GM19468 (cell line): ENCODE measurements at regions not wholly inside any gene's neighbourhood (a gene's known extent, or its start where the extent isn't known, plus 50 kb on each side); places are given as distances from the start of the nearest gene placed in this dataset.
"Not testable (repeated sequence)": the region's sequence is repeated elsewhere in the genome, so short reads cannot be mapped to it uniquely, and the experiment has no call there.

Experiments
- ATAC-seq: cut with Tn5 transposase; IDR thresholded peaks from one replicate; pipeline ENCODE4 v1.9.1; 2021; ENCODE audit warnings: mild to moderate bottlenecking, moderate library complexity, moderate number of reproducible peaks; ENCODE audit not compliant: unreplicated experiment; ENCODE audit errors: extremely low read depth

DNA sequence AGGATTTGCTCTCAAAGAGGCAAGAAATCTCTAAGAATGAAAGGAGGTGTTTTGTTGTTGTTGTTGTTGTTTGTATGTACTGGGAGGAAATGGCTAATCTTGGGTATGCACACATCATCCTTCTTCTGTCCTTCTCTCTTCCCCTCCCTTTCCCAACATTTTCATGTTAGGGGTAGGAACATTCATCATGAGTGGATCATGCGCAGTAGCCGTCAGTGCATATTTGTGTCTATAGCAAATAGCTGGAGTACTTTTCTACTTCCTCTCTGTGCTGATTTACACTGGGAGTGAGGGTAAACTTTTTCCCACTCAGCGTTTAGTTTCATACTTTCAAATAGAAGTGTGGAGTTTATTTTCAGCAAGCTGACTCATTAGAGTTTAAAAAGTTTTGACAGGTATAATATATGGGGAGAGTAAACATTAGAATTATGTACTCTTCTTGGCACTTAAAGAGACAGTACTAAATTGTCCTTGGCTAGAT is 80.5 kb upstream of the PRKG1 start:
- ATAC-seq: no peak

- no peak for ATAC-seq
Measured at GRCh38 chr10:50997461-50997860, 76.8 kb upstream of the PRKG1 start.

DNA sequence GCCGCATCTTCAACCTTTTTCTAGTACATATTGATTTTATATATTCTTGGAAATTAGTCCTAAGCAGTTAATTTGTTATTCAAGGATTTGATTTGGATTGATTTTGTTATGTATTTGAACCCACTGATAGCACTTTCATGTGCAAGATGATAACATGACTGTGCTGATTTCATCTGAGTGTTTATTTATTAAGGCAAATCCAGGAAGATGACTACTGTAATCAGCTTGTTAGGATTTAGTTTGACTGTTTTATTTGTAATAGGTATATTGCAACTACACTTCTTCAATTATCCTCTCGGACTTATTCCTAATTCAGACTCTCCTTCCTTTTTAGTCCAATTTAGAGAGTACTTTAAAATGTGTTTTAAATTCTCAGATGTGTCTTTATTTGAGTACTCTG is 75.1 kb upstream of the PRKG1 start:
- ATAC-seq: no peak

DNA sequence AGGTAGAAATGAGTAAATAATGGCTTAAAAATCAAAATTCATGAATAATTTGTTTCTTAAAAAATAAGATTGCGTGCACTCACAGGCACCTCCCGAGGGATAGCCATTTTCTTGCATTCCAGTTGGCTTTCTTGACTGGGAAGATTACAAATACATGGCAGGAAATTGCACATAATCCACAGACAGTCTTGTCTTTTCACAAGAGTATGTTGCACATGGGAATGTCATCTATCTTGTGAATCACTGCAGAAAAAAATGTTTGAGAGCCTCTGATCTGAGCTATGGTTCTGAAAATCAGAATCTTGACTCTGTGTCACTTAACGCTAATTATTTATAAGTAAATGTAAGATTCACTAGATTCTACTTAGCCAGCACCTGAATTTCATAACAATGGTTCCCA is 74.1 kb upstream of the PRKG1 start:
- no peak for ATAC-seq

- ATAC-seq: no peak
Measured at GRCh38 chr10:51000976-51001375, 73.3 kb upstream of the PRKG1 start.

DNA sequence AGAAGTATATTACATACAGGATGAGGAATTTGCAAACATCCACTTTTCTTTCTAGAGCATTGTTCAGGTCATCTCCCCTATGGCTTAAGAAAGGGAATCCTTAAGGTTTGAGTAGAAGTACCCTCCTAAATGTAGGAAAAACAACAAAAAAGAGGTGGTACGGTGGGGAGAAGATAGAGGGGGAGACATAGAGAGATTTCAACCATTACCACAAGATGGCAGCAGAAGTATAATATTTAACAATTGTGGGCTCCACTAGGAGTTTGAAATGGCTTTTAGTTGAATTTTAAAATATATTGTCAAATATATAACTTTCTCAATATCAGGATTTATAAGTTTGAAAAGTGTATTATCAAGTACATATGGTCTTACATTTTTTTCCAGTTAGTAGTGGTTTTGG is 72.7 kb upstream of the PRKG1 start:
- ATAC-seq: no peak

GRCh38 chr10:51002469-51002868 is 71.8 kb upstream of the PRKG1 start:
- ATAC-seq: no peak

DNA sequence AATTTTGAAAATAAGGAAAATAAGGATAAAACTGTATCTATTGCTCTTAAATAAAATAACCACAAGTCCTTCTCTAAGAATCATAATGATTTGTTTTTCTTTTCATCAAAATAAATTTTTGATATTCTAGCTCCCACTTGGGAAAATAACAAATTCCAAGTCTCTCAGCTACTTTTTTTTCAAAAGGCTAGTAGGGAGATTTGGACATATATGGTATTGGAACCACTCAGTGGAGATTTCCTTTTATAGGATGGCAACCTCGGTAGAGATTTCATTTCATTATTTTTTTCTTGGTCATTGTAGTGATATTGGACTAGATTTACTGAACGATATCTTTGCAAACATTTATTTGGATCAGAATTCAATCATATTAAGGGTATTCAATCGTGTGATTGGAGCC is 69.5 kb upstream of the PRKG1 start:
- ATAC-seq: no peak

DNA sequence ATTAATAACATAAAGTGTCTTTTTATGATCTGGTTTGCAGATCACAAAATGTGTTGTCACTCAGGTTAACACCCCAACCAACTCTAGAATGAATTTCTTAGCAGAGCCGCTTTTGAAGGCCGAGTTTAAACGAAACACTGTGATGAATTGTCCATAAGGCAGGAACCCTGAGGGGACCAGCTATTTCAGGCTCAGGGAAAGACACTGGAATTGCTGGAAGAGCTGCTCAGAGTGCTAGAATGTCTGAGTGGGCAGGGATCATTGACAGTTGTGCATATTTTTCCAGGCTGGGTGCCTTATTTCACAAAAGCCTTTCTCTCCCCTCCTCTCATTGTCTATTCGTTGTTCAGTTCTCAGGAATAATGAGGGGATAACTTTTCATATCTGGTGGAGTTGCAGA is 68.7 kb upstream of the PRKG1 start:
- ATAC-seq: no peak

DNA sequence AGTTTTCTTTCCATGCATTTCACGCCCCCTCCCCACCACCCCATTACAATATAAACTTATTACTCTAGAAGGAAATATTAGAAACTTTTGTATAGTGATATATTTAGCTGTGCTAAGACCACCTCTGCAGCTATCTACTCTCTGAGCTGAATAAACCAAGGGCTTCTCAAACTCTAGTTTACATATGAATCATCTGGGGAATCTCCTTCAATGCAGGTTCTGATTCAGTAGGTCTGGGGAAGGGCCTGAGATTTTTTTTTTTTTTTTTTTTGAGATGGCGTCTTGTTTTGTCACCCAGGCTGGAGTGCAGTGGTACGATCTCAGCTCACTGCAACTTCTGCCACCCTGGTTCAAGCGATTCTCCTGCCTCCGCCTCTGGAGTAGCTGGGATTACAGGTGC is 67.6 kb upstream of the PRKG1 start:
- no peak for ATAC-seq

DNA sequence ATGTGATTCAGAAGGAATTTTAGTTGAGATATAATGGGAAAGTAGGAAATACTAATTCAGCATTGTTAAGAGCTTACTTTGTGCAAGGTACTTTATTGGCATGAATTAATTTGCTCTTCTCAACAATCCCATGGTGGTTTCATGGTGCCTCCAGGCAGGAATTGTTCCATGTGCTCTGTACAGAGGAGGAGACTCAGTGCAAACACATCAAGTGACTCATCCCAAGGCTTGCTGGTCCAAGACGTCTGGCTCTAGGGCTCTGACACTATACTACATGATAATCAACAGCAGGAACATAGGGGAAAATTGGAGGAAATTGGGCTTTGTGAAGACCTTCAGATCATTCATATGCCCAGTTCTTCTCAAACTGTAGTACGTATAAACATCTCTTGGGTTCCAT is 66.5 kb upstream of the PRKG1 start:
- ATAC-seq: no peak

DNA sequence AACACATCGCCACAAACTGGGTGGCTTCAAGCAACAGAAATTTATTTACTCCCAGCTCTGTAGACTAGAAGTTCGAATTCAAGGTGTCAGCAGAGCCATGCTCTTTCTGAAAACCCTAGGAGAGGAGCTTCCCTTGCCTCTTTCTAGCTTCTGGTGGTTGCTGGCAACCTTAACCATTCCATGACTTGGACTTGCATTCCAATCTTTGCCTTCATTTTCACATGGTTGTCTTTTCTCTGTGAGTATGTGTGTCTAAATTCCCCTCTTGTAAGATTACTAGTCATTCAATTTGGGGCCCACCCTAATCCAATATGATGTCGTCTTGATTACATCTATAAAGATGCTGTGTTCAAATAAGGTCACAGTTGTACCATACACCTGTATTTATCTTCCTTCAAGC is 65.9 kb upstream of the PRKG1 start:
- ATAC-seq: no peak

- ATAC-seq: peak; percentile 68
Measured at GRCh38 chr10:51010977-51011376, 63.3 kb upstream of the PRKG1 start.

DNA sequence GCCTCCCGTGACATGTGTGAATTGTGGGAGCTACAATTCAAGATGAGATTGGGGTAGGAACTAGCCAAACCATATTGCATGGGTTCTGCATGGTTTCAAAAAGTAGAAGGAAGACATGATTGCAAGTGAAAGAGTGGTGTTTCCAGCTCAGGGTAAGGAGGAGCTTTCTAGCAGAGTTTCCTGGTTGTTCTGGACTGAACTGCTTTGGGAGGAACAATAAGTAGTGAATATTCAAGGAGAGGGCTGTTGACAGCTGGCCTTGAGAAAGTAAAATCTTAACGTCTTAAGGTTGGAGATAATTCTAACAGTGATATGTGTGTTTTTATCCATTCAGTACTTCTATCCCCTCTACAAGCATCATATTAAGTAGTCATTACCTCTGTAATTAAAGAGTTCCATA is 62.2 kb upstream of the PRKG1 start:
- ATAC-seq: no peak

DNA sequence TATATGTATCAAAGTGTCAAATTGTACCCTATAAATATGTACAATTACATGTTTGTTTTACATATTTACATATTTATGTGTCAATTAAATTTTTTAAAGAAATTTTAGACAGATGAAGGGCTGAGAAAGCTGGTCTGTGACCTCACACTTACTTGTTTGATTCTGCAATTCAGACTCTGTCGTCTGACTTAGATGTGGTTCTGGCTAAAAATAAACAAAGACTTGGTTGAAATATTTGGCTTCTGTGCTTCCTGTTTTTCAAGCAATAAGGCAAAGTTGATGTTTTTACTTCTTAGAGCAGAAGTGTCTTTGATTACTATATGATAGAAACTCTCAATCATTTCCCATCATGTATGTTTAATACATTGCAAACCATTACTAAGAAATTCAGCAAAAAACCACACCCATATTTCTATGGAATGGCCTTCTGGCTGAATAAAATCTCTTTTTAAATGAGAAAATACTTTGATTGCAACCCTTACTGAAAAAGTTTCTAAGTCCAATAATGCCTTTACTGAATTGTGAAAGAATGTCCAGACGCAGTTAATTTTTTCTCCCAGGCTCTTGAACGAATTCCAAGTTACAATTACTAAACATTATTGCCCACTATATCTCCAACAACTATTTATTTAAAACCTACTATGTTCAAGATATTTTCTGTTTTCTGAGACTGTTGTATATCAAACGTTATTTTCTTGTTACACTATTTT is 59.5 kb upstream of the PRKG1 start:
- no peak for ATAC-seq

- ATAC-seq: not testable (repeated sequence)
Measured at GRCh38 chr10:51015390-51015754, 58.9 kb upstream of the PRKG1 start.

- ATAC-seq: no peak
Measured at GRCh38 chr10:51020200-51020599, 54.1 kb upstream of the PRKG1 start.

GRCh38 chr10:51022933-51023585 is 51.2 kb upstream of the PRKG1 start:
- ATAC-seq: no peak

GRCh38 chr10:51023636-51024035 is 50.7 kb upstream of the PRKG1 start:
- no peak for ATAC-seq
